GM19467 (cell line): ENCODE measurements at regions not wholly inside any gene's neighbourhood (a gene's known extent, or its start where the extent isn't known, plus 50 kb on each side); places are given as distances from the start of the nearest gene placed in this dataset.
"Not testable (repeated sequence)": the region's sequence is repeated elsewhere in the genome, so short reads cannot be mapped to it uniquely, and the experiment has no call there.

Source experiments
- ATAC-seq: cut with Tn5 transposase; IDR thresholded peaks from one replicate; pipeline ENCODE4 v1.9.1; 2021; ENCODE audit warnings: mild to moderate bottlenecking, moderate library complexity; ENCODE audit not compliant: unreplicated experiment

DNA sequence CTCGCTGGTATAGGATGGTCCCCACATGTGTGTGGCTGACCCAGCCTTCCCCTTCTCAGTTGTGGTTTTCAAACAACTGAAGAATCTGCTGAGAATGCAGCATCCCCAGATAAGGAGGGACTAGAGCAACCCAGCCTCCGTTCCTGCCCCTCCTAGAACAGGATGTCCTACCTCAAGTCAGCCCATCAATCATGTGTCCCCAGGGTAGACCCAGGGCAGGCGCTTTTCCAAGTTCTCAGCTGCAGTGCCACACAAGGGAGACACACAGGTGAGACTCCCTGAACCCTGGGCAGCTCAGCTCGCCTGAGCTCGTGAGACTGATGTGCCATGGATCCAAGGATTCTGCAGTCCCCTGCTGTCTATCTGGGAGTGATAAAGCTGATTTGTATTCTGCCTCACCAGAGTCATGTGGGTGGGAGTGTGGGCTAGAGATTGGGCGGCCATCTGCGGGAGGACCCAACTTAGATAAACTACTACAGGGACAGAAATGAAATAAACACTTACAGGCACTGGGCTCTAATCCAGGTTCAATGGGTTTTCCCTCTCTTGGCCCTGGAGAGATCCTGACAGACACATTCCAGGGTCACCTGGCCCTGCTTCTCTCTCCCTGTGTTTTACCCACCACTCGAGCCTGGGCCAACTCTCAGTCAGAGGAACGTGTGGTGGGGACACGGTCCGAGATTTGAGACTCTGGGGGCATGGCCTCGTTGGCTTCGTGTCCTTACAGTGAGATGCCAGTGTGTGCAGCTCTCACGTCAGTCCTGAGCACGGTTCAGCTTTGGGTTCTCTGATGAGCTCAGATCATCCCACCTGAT is 303.5 kb upstream of the SFSWAP start:
- ATAC-seq, result no peak

DNA sequence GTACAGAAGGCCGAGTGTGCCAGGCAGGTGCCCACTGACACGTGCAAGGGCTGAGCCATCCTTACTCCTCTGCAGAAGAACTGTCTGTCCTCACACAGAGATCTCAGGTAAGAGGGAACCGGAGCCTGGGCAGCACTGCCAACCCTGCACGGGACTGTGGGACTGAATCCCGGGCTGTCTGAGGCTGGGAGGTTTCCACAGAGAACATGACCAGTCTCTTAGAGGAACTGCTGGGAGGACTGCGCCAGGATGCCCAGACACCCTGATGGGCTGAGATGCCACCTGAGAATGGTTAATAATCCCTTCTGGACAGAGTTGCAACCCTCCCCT is 302.9 kb upstream of the SFSWAP start:
- ATAC-seq, result no peak

DNA sequence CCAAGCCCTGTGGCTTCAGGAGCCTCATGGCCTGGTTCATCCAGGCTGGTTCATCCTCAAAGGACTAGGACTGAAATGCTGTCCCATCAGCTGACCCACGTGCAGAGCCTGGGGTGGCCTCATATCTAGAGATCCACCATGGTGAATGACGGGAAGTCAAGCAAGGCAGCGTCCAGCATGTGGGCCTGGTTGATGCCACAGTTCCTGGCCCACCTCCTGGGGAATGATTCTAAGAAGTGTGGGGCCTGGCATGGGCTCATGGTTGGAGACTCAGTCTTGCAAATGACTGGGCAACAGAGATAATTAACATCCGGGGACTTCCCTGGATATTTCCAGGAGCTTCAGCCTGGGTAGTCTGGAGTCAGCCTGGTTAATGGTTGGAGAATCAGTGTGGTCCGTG is 302.4 kb upstream of the SFSWAP start:
- ATAC-seq, result no peak

DNA sequence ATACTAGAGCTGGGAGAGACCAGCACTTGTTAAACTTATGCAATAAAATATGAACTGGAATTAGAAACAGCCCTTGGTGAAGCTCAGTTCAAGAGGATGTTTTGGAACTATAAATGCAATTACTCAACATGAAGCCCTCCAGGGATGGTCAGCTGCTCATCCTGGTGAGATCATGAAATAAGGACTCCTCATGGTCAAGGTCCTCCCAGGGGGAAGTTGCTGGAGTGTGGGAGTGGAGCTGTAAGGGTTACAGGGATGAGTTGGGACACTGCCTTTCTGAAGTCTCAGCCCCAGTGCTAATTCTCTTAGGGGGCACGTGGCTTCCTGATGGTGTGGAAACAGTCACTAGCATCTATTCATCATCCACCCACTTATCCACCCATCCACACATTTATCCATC is 301.7 kb upstream of the SFSWAP start:
- no peak for ATAC-seq

DNA sequence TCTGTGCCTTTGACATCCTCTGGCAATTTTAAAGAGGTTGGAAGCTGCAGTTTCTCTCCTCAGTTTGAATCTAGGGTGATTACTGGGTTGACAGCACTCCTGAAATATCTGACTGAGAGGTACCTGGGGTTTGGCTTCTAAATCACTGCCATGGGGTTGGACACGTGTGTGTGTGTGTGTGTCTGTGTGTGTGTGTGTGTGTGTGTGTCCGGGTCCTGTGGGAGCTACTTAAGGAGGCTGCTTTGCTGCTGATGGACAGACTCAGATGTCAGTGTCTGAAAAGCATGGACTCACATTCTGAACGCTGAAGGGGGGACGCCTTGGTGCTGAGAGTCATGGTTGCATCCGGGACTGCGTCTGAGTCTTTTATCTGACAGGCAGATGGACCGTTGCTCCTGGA is 299.1 kb upstream of the SFSWAP start:
- not testable (repeated sequence) for ATAC-seq

DNA sequence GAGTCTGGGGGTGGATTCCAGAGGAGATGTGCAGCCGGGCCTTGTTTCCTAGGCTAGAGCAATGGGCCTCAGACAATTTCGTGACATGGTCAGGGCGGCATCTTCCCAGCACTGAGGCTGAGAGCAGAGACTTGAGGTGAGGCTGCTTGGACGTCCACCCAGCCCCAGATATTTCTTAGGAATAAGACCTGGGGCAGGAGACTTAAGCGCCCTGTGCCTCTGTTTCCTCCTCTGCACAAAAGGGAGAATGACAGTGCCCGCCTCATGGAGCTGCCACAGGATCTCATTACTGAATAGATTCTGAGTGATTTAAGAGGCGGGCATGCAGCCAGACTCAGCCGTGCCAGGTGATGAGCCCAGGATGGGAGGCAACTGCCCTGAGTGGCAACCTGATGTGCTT is 297.9 kb upstream of the SFSWAP start:
- no peak for ATAC-seq

DNA sequence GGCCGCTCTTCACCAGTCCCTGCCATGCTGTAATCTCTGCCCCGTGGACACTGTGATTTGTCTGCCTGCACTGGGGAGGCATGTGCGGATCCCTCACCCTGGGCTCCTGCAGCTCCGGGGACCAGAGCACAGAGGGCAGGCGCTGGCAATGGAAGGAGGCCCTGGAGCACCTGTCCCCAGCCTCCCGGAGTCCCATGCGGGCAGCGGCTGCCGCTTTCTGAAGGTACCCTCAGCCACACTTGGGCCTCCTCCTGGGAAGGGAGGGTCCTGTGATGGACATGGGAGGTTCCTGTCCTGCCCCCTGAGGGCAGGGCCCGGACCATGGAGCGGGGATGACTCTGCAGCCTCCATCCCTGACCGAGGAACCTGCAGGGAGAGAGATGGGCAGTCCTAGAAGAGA is 297.4 kb upstream of the SFSWAP start:
- ATAC-seq, result no peak

DNA sequence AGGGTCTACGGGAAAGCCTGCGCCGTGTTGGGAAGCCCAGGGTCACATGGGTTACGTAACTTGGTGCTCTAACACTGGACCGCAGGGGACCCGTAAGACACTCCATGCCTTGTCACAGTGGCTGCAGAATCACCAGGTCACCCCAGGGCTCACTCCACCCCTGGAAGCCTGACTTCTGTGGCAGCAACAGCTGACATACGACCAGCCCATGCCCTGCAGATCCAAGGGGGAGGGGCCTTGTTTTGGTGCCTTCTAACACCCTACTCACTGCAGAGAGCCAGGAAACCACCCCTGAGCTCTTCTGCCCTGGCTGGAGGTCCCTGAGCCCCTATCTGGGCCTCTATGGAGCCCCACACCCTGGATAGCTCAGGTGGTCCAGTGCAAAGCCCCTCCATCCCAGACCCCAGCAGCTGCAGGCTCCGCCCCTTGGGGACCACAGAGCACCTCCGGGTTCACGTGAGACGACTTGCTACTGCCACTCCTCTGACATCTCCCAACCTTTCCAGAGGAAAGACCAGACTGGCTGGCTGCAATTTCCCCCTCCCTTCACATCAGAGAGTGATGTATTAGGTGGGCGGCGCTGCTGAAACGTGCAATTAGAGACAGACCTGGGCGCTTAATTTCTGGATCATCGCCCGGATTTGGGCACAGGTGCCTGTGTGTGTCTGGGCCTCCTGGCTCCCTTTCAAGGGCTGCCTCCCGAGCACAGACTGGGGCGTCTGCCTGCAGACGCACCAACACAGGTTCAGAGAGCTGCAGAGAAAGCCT is 296.6 kb upstream of the SFSWAP start:
- ATAC-seq, result not testable (repeated sequence)

DNA sequence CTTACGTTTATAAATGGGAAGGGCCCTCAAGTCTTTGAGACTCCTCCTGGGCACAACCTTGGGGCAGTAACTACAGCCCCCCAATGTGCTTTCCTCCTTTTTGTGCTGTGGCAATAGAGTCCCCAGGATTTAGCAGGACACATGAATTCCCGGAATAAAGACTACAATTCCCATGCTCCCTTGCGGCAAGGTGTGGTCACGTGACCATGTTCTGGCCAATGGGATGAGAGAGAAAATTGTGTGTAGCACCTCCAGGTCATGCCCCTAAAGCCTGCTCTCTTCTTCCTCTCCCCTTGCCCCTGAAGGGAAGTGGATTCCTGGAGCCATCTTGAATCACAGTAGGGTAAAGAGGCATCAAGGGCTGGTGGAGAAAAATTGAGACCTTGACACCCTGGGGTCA is 295.1 kb upstream of the SFSWAP start:
- no peak for ATAC-seq

DNA sequence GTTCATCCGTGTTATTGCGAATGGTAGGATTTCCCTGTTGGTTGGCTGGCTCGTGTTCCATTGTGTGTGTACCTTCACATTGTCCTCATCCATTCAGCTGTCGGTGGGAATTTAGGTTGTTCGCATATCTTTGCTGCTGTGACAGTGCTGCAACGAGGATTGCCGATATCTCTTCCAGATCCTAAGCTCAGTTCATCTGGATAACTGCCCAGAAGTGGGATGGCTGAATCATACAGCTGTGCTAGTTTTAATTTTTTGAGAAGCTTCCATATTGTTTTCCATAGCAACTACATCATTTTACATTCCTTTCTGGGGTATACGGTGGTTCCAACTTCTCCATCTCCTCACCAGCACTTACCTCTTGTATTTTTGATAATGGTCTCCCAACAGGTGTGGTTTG is 292.8 kb upstream of the SFSWAP start:
- no peak for ATAC-seq

DNA sequence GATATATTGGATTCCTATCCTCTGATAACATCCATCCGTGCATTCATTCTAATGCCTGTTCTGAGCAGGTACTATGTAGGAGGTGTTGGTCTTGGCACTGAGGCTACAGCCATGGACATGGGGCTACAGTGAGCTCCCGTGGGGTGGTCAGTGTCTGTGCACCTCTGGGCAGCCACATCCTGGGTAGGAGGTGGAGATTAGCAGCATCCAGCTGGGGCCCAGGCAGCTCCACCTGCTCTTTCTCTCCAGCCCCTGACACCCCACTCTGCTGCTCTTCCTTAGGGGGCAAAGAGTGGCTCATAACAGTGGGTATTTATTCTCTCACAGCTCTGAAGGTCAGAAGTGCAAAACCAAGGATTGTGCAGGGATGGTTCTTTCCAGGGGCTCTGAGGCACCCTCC is 292.0 kb upstream of the SFSWAP start:
- no peak for ATAC-seq

DNA sequence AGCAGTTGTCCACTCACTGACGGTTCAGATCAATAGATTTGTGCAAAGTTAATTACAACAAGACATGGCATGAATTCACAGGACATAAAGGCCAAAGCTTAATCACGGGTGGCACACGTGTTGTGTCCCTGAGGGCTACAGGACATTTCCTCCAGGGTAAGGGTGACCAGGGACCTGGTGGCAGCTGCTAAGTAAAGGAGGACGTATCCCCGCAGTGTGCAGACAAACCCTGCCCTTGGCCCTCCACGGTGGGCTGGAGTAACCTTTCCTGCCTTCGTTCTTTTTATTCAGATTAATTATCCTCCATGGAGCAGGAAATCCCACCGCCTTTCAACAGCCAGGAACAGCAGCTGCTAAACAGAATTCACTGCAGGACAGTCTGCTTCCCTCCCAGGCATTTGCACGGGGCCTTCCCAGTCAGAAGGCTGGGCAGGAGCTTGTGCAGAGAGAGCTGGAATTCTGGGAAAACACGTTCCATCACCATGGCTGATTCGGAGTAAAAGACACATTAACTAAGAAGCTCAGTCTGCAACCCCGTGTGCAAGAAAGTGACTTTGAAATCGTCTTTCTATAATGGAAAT is 289.9 kb upstream of the SFSWAP start:
- ATAC-seq, result no peak

DNA sequence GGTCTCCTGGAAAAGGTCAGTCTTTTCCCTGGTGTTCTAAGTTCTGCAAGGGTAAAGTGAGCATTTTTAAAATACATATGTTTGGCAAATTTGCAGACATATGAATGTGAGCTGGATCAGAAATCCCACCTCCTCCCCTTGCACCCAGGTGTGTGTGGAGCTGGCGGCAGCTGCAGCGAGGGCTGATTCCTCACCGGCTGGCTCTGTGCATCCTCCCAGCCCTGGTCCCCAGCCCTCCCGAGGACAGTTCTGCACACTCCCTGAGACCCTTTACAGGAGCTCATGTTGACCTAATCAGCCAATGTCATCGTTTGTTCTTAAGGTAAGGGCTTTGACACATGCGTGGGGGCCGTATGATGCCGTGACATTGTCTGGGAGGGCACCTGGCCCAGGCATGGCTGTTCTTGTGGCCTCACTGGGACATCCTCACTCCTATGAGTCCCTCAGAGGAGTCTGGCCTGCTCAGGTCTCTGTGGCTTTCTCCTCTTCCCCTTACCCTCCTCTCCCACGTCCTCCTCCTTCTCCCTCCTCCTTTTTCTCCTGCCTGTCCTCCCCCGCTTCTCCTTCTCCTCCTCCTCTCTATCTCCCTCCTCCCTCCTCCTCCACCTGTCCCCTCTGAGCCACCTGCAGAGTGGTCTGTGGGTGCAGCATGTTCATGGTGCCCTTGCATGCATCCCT is 289.2 kb upstream of the SFSWAP start:
- no peak for ATAC-seq

DNA sequence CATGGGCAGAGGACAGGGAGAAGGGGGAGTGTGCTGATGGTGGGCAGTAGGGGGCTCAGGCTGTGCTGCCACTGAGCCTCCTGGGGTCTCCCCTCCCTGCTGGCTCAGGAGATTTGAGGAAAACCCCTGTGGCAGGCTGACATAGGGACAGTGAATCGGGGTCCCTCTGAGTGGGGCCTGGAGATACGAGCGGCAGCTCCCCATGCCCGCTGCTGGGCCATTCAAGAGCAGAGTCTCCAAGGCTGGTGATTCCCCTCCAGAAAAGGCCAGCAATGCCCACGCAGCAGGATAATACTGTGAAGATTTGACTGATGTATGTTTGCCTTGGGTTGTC is 288.7 kb upstream of the SFSWAP start:
- no peak for ATAC-seq

DNA sequence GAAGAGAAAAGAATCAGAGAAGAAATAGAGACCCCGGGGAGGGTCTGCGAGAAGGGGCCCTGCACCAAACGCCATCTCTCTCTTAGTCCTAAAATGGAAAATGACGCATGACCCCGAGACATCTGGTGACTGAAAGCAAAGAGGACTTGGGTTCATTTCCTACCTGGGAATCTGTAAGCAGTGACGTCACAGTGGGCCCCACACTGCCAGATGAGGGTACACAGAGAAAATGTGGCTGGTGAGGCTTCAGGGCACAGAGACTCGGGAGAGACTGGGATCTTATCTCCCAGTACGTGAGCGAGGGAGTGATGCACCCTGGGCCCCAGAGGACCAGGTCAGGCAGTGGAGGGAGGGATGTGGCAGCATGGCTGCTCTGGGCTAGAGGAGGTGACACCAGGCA is 288.1 kb upstream of the SFSWAP start:
- no peak for ATAC-seq

DNA sequence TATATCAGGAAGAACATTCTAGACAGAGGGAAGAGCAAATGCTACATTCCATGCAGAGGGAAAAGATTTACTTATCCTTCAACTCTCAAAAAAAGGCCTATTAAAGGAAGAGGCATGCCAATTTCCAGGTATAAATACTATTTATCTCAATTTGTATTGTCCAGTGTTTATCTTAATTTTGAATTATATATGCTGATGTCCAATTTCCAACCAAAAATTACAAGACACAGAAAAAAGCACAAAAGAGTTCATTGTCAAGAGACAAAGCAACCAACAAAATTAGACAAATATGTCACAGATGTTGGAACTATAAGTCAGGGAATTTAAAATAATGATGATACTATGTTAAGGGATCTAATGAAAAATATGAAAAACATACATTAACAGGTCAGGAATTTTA is 286.6 kb upstream of the SFSWAP start:
- no peak for ATAC-seq

DNA sequence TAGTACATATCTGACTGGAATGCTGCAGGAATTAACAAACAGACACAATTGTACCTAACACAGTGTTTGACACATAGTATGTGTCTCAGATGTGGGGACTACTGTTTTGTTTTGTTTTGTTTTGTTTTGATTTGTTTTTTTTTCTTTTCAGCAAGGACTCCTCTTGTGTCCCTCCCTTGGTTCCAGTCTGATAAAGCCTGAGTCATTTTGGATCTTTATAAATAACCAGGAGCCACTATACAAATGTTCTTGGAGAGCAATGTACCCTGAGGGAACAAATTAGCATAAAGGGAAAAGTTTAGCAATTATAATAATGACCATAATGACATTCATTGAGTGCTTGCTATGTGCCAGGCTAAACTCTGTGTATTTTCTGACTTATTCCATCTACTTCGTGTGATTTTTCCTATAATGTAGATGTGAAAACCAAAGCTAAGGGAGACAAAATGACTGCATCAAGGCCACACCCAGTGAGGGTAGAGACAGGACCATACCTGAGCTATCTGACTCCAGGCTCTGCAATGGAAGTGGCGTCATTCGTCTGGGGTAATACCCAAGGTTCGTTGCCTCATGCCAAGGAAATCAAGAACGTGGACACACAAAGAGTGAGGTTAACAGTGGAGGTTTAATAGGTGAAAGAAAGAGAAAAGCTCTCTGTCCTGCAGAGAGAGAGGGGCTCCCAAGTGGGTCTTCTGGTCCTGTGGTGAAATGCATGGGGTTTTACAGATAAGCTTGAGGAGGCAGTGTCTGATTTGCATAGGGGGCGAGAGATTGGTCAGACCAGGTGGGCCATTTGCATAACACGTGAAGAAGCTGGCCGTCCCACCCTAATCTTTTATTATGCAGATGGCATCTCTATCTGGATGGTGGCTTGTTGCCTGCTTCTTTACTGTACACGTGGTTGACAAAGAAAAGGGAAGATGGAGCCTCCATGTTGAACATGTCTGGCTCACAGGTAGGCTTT is 285.5 kb upstream of the SFSWAP start:
- no peak for ATAC-seq

DNA sequence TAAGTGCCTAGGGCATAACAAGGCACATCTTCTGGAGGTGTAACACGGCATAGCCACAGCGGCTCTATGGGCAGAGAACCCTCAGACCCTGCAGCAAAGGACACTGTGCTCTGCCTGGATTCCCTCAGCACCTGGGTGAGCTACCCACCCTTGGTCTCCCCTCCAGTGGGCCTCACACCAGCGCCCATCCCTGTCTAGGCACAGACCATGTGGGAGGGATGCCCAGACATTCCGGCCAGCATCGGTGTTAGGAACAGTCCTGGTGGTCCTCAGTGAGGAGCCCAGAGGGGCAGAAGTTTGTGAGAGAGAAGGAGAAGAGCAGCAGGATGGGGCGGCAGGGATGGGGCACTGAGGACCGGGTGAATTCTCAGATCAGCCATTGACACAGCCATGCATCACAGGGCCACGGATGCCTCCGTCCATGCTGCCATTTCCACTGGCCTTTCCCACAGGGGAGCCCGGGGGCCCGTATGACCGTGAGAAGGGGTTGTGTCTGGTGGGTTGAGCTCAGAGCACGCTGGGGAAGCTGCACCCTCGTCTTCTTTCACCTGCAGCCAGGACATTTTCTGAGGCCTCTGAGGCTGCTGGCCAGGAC is 282.7 kb upstream of the SFSWAP start:
- no peak for ATAC-seq

DNA sequence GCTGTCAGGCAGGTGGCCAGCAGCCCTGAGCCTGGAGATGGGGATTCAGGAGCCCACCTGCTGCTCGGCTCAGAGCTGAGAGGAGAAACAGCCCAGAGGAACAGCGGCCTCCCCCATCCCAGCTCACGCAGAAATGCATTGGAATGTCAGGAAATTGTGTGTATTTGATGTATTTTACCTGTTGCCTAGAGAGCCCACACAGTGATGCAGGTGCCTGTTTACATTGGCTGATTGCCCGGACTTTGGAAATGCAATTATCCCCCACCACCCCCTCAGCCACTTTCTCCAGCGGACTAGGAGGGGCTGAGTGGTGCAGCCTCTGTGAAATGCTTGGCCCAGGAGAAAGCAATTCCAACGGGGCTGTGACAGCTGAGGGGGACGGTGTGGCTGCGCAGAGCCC is 281.7 kb upstream of the SFSWAP start:
- not testable (repeated sequence) for ATAC-seq

DNA sequence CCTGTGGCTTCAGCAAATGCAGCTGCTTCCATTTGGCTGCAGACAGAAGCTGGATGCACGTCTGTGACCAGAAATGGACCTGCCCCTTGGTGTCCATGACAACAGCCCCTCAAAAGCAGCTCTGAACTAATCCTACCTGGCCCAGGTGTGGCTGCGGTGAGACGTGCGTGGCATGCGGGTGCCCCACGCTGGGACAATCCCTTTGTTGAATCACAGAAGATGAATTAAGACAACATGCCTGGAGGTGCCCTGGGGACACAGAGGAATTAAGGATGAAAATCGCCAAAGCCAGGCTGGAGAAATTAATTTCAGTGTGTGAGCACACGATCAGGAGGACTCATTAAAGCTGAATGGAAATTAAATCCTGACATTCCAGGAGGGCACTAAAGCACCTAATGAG is 281.2 kb upstream of the SFSWAP start:
- ATAC-seq, result not testable (repeated sequence)
